ENCODE measurements at regions not wholly inside any gene's neighbourhood (a gene's known extent, or its start where the extent isn't known, plus 50 kb on each side); places are given as distances from the start of the nearest gene placed in this dataset.

DNA sequence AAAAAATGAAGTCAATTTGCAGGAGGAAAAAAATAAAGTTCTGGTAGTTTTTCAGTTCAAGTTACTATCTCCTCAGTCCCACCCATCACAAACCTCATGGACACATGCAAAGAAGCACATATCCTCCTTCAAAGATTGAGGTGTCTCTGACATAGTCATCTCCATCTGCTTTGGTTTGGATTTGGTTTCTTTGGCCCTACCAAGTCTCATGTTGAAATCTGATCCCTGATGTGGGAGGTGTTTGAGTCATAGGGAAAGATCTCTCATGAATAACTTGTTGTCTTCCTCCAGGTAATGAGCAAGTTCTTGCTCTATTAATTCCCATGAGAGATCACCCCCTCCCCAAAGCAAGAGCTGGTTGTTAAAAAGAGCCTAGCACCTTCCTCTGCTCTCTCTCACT is 446.8 kb downstream of the IGSF11 start:
- in situ Hi-C loops (cut with MboI), result no loop called here
- no peaks in the 10 kb centered on the region for H3K36me3 ChIP-seq (ENCODE audit: low read depth)
- H3K9ac ChIP-seq, result no peak overlapping the region
- DNase-seq, result no peak
- H3K4me2 ChIP-seq (ENCODE audit: unreplicated experiment), result no peak overlapping the region
- no peak overlapping the region for H3K27ac ChIP-seq
- no peaks in the 10 kb centered on the region for H3K9me2 ChIP-seq (ENCODE audit: insufficient read depth)
- no peaks in the 10 kb centered on the region for H3K79me2 ChIP-seq (ENCODE audit: insufficient read depth)
- H3F3A ChIP-seq (ENCODE audit: insufficient read depth), result no peaks in the 10 kb centered on the region
- no peak overlapping the region for H2AFZ ChIP-seq
- H3K4me1 ChIP-seq (ENCODE audit: insufficient read depth), result no peaks in the 10 kb centered on the region
- no peak overlapping the region for H3K4me3 ChIP-seq
- H4K20me1 ChIP-seq (ENCODE audit: insufficient read depth), result no peaks in the 10 kb centered on the region
- TF ChIP-seq EZH2 (IDR thresholded peaks at IDR 0.05; ENCODE audit: insufficient read depth, poor library complexity, severe bottlenecking) (no peak), EZH2phosphoT487 (IDR thresholded peaks at IDR 0.05; ENCODE audit: insufficient read depth, low read depth) (no peak)
- H3K9me3 ChIP-seq (ENCODE audit: low read depth), result no peaks in the 10 kb centered on the region
- H3K27me3 ChIP-seq (replicated peaks; ENCODE audit: insufficient read depth), result no peaks in the 10 kb centered on the region

DNA sequence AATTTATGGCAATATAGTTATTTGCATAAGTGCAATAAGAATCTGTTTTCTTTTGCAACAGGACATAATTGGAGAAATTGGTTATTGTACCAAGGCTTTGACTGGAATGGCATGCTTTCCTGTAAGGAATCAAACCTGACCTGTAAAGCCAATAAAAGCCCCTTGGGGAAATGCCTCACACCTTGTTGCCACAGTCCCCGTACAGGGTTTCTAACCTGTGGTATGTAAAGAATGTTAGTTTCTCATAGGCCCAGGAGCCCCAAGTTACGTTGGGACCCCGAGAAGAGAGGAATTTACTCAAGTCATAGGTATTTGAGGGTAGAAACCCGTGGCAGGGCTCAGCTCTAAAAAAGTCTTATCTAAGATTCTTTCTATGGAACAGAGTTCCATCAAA is 441.4 kb downstream of the IGSF11 start:
- H2AFZ ChIP-seq, result no peak overlapping the region
- TF ChIP-seq EZH2phosphoT487 (IDR thresholded peaks at IDR 0.05; ENCODE audit: insufficient read depth, low read depth) (no peak), EZH2 (IDR thresholded peaks at IDR 0.05; ENCODE audit: insufficient read depth, poor library complexity, severe bottlenecking) (no peak)
- no peak for DNase-seq
- H3K36me3 ChIP-seq (ENCODE audit: low read depth), result no peaks in the 10 kb centered on the region
- H3K9me3 ChIP-seq (ENCODE audit: low read depth), result no peaks in the 10 kb centered on the region
- H3K27ac ChIP-seq, result no peak overlapping the region
- no peaks in the 10 kb centered on the region for H4K20me1 ChIP-seq (ENCODE audit: insufficient read depth)
- in situ Hi-C loops (cut with MboI), result no loop called here
- H3F3A ChIP-seq (ENCODE audit: insufficient read depth), result no peaks in the 10 kb centered on the region
- H3K9ac ChIP-seq, result no peak overlapping the region
- no peaks in the 10 kb centered on the region for H3K9me2 ChIP-seq (ENCODE audit: insufficient read depth)
- H3K27me3 ChIP-seq (replicated peaks; ENCODE audit: insufficient read depth), result no peaks in the 10 kb centered on the region
- 3 to 5% methylated on average over 4 of the region's 4 CpGs for WGBS, 2 experiments (ENCODE audit: low coverage in 1 of 2, low lambda C conversion rate in 2 of 2, missing lambda C conversion rate in 2 of 2)
- H3K4me1 ChIP-seq (ENCODE audit: insufficient read depth), result no peaks in the 10 kb centered on the region
- H3K79me2 ChIP-seq (ENCODE audit: insufficient read depth), result no peaks in the 10 kb centered on the region
- H3K4me2 ChIP-seq (ENCODE audit: unreplicated experiment), result no peak overlapping the region
- no peak overlapping the region for H3K4me3 ChIP-seq

DNA sequence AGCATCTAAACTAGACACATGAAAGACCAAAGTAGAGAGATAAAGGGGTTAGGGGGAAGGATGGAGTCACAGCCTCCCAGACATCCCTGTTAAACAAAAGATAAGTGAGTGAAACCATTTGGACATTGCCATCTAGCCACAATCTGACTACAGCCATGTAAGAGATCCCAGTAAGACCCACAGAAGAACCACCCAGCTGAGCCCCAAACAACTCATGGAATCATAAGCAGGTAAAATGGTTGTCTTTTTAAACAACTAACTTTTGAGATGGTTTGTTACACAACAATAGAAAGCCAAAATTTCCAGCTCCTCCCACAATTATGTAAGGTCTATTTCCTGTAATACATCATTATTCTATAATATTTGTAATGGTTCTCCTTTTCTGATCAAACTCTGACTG is 437.5 kb downstream of the IGSF11 start:
- Histone ChIP-seq H3K36me3 (ENCODE audit: low read depth) (no peaks in the 10 kb centered on the region), H3K9me3 (ENCODE audit: low read depth) (no peaks in the 10 kb centered on the region), H3K4me3 (no peak overlapping the region), H3K4me1 (ENCODE audit: insufficient read depth) (no peaks in the 10 kb centered on the region), H4K20me1 (ENCODE audit: insufficient read depth) (no peaks in the 10 kb centered on the region), H3K27ac (no peak overlapping the region), H2AFZ (no peak overlapping the region), H3K4me2 (ENCODE audit: unreplicated experiment) (no peak overlapping the region), H3K27me3 (replicated peaks; ENCODE audit: insufficient read depth) (no peaks in the 10 kb centered on the region), H3K9ac (no peak overlapping the region), H3K9me2 (ENCODE audit: insufficient read depth) (no peaks in the 10 kb centered on the region), H3F3A (ENCODE audit: insufficient read depth) (no peaks in the 10 kb centered on the region), H3K79me2 (ENCODE audit: insufficient read depth) (no peaks in the 10 kb centered on the region)
- TF ChIP-seq EZH2 (IDR thresholded peaks at IDR 0.05; ENCODE audit: insufficient read depth, poor library complexity, severe bottlenecking) (no peak), EZH2phosphoT487 (IDR thresholded peaks at IDR 0.05; ENCODE audit: insufficient read depth, low read depth) (no peak)
- DNase-seq, result no peak
- in situ Hi-C loops (cut with MboI), result no loop called here

DNA sequence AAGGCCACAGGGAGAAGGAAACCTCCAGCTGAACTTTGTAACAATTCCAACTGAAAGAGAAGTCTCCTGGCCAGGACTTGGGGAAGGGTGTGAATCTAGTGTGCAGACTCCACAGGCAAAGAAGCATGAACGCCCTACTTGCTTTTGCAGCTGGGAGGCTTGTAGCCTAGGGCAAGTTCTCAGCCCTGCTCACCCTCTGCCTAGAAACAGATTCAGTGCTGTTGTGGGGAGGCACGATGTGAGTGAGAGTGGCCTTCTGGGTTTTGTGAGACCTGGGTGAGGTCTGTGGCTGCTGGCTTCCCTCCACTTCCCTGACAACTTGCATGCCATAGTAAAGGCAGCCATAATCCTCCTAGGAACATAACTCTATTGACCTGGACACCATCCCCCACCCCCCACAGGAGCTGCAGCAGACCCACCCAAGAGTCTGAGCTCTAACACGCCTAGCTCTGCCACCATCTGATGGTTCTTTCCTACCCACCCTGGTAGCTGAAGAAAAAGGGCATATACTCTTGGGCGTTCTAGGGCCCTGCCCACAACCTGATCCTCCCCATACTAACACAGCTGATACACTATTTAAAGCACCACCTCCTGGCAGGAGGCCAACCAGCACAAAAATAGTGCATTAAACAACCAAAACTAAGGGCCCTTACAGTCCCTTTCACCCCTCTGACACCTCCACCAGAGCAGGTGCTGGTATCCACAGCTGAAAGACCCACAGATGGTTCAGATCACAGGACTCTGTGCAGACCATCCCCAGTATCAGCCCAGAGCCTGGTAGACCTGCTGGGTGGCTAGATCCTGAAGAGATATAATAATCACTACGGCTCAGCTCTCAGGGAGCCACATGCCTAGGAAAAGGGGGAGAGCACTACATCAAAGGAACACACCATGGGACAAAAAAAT is 426.5 kb downstream of the IGSF11 start:
- Histone ChIP-seq H3K79me2 (ENCODE audit: insufficient read depth) (no peaks in the 10 kb centered on the region), H3F3A (ENCODE audit: insufficient read depth) (no peaks in the 10 kb centered on the region), H3K27ac (no peak overlapping the region), H3K9me3 (ENCODE audit: low read depth) (no peaks in the 10 kb centered on the region), H3K4me3 (no peak overlapping the region), H4K20me1 (ENCODE audit: insufficient read depth) (no peaks in the 10 kb centered on the region), H3K9ac (no peak overlapping the region), H3K27me3 (replicated peaks; ENCODE audit: insufficient read depth) (no peaks in the 10 kb centered on the region), H3K4me2 (ENCODE audit: unreplicated experiment) (no peak overlapping the region), H3K36me3 (ENCODE audit: low read depth) (no peaks in the 10 kb centered on the region), H3K4me1 (ENCODE audit: insufficient read depth) (no peaks in the 10 kb centered on the region), H3K9me2 (ENCODE audit: insufficient read depth) (no peaks in the 10 kb centered on the region), H2AFZ (no peak overlapping the region)
- in situ Hi-C loops (cut with MboI), result no loop called here
- 14 to 17% methylated on average over 5 of the region's 5 CpGs for WGBS, 2 experiments (ENCODE audit: low coverage in 1 of 2, low lambda C conversion rate in 2 of 2, missing lambda C conversion rate in 2 of 2)
- DNase-seq, result no peak
- TF ChIP-seq EZH2phosphoT487 (IDR thresholded peaks at IDR 0.05; ENCODE audit: insufficient read depth, low read depth) (no peak), EZH2 (IDR thresholded peaks at IDR 0.05; ENCODE audit: insufficient read depth, poor library complexity, severe bottlenecking) (no peak)

Data from GM23248 (cell line).